ENCODE measurements at regions not wholly inside any gene's neighbourhood (a gene's known extent, or its start where the extent isn't known, plus 50 kb on each side); places are given as distances from the start of the nearest gene placed in this dataset.

GRCh38 chr11:41989823-41990380 lies 530.5 kb upstream of the LRRC4C start:
- Mint-ChIP-seq H3K27ac (no peak overlapping the region), H3K4me3 (no peak overlapping the region), H3K27me3 (no peaks in the 10 kb centered on the region), H3K9me3 (peaks cover 15% of the 10 kb centered on the region), H3K36me3 (ENCODE audit: low read depth) (peaks cover 1% of the 10 kb centered on the region), H3K4me1 (ENCODE audit: low read depth) (no peaks in the 10 kb centered on the region)
- intact Hi-C loops (cut with micrococcal nuclease) = no loop called here
- no peak for ATAC-seq
- CTCF ChIA-PET = no interaction called here
- no peak for TF ChIP-seq CTCF (IDR thresholded peaks at IDR 0.05)
- no peak for DNase-seq
- POLR2A ChIA-PET = no interaction called here

GRCh38 chr11:41996533-41996932 lies 537.1 kb upstream of the LRRC4C start:
- no peak overlapping the region for H3K27ac Mint-ChIP-seq
- intact Hi-C loops (cut with micrococcal nuclease) = no loop called here
- H3K9me3 Mint-ChIP-seq = peaks cover 11% of the 10 kb centered on the region
- no peaks in the 10 kb centered on the region for H3K27me3 Mint-ChIP-seq
- ChIA-PET POLR2A (no interaction called here), CTCF (no interaction called here)
- no peak for ATAC-seq
- no peaks in the 10 kb centered on the region for H3K36me3 Mint-ChIP-seq (ENCODE audit: low read depth)
- TF ChIP-seq CTCF (IDR thresholded peaks at IDR 0.05) = no peak
- H3K4me1 Mint-ChIP-seq (ENCODE audit: low read depth) = no peaks in the 10 kb centered on the region
- no peak for DNase-seq
- H3K4me3 Mint-ChIP-seq = no peak overlapping the region

- Mint-ChIP-seq H3K36me3 (ENCODE audit: low read depth) (no peaks in the 10 kb centered on the region), H3K27ac (no peak overlapping the region), H3K27me3 (no peaks in the 10 kb centered on the region), H3K4me1 (ENCODE audit: low read depth) (no peaks in the 10 kb centered on the region), H3K4me3 (no peak overlapping the region), H3K9me3 (peaks cover 11% of the 10 kb centered on the region)
- ChIA-PET CTCF (no interaction called here), POLR2A (no interaction called here)
- intact Hi-C loops (cut with micrococcal nuclease) = no loop called here
- no peak for DNase-seq
- no peak for TF ChIP-seq CTCF (IDR thresholded peaks at IDR 0.05)
- no peak for ATAC-seq
Observed at GRCh38 chr11:41997844-41998401, 538.5 kb upstream of the LRRC4C start.

GRCh38 chr11:41999066-41999465 lies 539.6 kb upstream of the LRRC4C start:
- H3K4me1 Mint-ChIP-seq (ENCODE audit: low read depth) = no peaks in the 10 kb centered on the region
- no peak for TF ChIP-seq CTCF (IDR thresholded peaks at IDR 0.05)

GRCh38 chr11:42003801-42004200 lies 544.3 kb upstream of the LRRC4C start:
- POLR2A ChIA-PET = no interaction called here
- Mint-ChIP-seq H3K4me3 (no peak overlapping the region), H3K36me3 (ENCODE audit: low read depth) (no peaks in the 10 kb centered on the region), H3K9me3 (peaks cover 3% of the 10 kb centered on the region), H3K4me1 (ENCODE audit: low read depth) (no peaks in the 10 kb centered on the region), H3K27ac (no peak overlapping the region), H3K27me3 (no peaks in the 10 kb centered on the region)
- ATAC-seq (no peak), DNase-seq (no peak)
- CTCF ChIA-PET = no interaction called here
- intact Hi-C loops (cut with micrococcal nuclease) = no loop called here
- no peak for TF ChIP-seq CTCF (IDR thresholded peaks at IDR 0.05)

More at GRCh38 chr11:41999066-41999465, 539.6 kb upstream of the LRRC4C start:
- ChIA-PET POLR2A (no interaction called here), CTCF (no interaction called here)
- Mint-ChIP-seq H3K36me3 (ENCODE audit: low read depth) (no peaks in the 10 kb centered on the region), H3K4me3 (no peak overlapping the region), H3K27ac (no peak overlapping the region), H3K9me3 (peaks cover 11% of the 10 kb centered on the region), H3K27me3 (no peaks in the 10 kb centered on the region)
- no peak for DNase-seq
- intact Hi-C loops (cut with micrococcal nuclease) = no loop called here
- no peak for ATAC-seq

Data from activated CD8-positive, alpha-beta T cell treated with anti-CD3 and anti-CD28 coated beads for 36 hours (primary cell).